Fibroblast of mammary gland (primary cell): ENCODE measurements at regions not wholly inside any gene's neighbourhood (a gene's known extent, or its start where the extent isn't known, plus 50 kb on each side); places are given as distances from the start of the nearest gene placed in this dataset.

Experiments
- DNase-seq: peaks from one replicate; pipeline ENCODE4 v3.0.0-alpha.2; 2010; ENCODE audit warnings: low read depth
- H3K4me3 ChIP-seq: 2 replicates; pipeline ENCODE4 v1.5.1; 2011; ENCODE audit warnings: low read depth, mild to moderate bottlenecking, low read length, moderate library complexity; ENCODE audit not compliant: control insufficient read depth
- CTCF ChIP-seq: conservative IDR thresholded peaks from 2 replicates; pipeline ENCODE4 v1.5.1; 2011; ENCODE audit warnings: low read depth, low read length, inconsistent platforms; ENCODE audit not compliant: control insufficient read depth, insufficient read depth

- no peak for TF ChIP-seq CTCF
Measured at GRCh38 chr1:30172299-30172694, 551.1 kb downstream of the MATN1 start.

GRCh38 chr1:30171537-30172298 is 551.7 kb downstream of the MATN1 start:
- no peak overlapping the region for H3K4me3 ChIP-seq
- no peak for TF ChIP-seq CTCF
- no peak for DNase-seq

More at GRCh38 chr1:30172299-30172694, 551.1 kb downstream of the MATN1 start:
- H3K4me3 ChIP-seq, result no peak overlapping the region
- DNase-seq, result no peak

GRCh38 chr1:30169269-30169668 is 554.1 kb downstream of the MATN1 start:
- no peak for TF ChIP-seq CTCF
- no peak for DNase-seq
- no peak overlapping the region for H3K4me3 ChIP-seq

GRCh38 chr1:30166174-30166573 is 557.2 kb downstream of the MATN1 start:
- H3K4me3 ChIP-seq, result no peak overlapping the region
- no peak for TF ChIP-seq CTCF
- DNase-seq, result no peak

GRCh38 chr1:30165116-30165515 is 558.3 kb downstream of the MATN1 start:
- DNase-seq, result no peak
- no peak for TF ChIP-seq CTCF
- H3K4me3 ChIP-seq, result no peak overlapping the region

- no peak overlapping the region for H3K4me3 ChIP-seq
- TF ChIP-seq CTCF, result no peak
- DNase-seq, result no peak
Measured at GRCh38 chr1:30164693-30165092, 558.7 kb downstream of the MATN1 start.
